Neutrophil (primary cell): ENCODE measurements at regions not wholly inside any gene's neighbourhood (a gene's known extent, or its start where the extent isn't known, plus 50 kb on each side); places are given as distances from the start of the nearest gene placed in this dataset.

Experiments
- H3K27ac ChIP-seq: fragments of 200-600 bp; sonication (generic); 2 replicates; pipeline ENCODE4 v1.5.1; 2016; ENCODE audit warnings: mild to moderate bottlenecking, moderate library complexity
- H3K27me3 ChIP-seq: fragments of 200-600 bp; sonication (generic); 2 replicates; pipeline ENCODE4 v1.6.0; 2016; ENCODE audit warnings: mild to moderate bottlenecking
- H3K36me3 ChIP-seq: fragments of 200-600 bp; sonication (generic); 2 replicates; pipeline ENCODE4 v1.5.1; 2017
- H3K4me1 ChIP-seq, 2 experiments: fragments of 200-600 bp in 1 of 2; sonication (generic) in 1 of 2; 1 replicate in 1 of 2; 2 replicates in 1 of 2; pipeline versions ENCODE4 v1.5.1 to v1.6.1; 2013 to 2016; ENCODE audit warnings: low read depth in 1 of 2, low read length in 1 of 2, mild to moderate bottlenecking in 1 of 2, moderate library complexity in 1 of 2; ENCODE audit not compliant: control insufficient read depth in 1 of 2, insufficient read depth in 1 of 2
- H3K4me3 ChIP-seq, 2 experiments: fragments of 200-600 bp in 1 of 2; sonication (generic) in 1 of 2; 1 replicate in 1 of 2; 2 replicates in 1 of 2; pipeline ENCODE4 v1.5.1; 2013 to 2016; ENCODE audit warnings: low read depth in 1 of 2, low read length in 1 of 2, mild to moderate bottlenecking in 1 of 2, moderate library complexity in 1 of 2
- H3K9me3 ChIP-seq: fragments of 200-600 bp; sonication (generic); 2 replicates; pipeline ENCODE4 v1.5.1; 2016
- CTCF ChIP-seq: fragments of 200-600 bp; sonication (generic); IDR thresholded peaks from 2 replicates; pipeline ENCODE4 v1.5.1; 2016; ENCODE audit warnings: antibody characterized with exemption

GRCh38 chr4:185870366-185870765 lies 58.4 kb upstream of the SORBS2 start:
- H3K4me3 ChIP-seq = no peak overlapping the region
- H3K27ac ChIP-seq = no peak overlapping the region
- no peaks in the 10 kb centered on the region for H3K36me3 ChIP-seq
- H3K4me1 ChIP-seq = peaks cover 0 to 3% of the 10 kb centered on the region in 2 experiments
- TF ChIP-seq CTCF = no peak
- H3K9me3 ChIP-seq = no peaks in the 10 kb centered on the region
- H3K27me3 ChIP-seq = no peaks in the 10 kb centered on the region

- TF ChIP-seq CTCF = no peak
- H3K27ac ChIP-seq = no peak overlapping the region
- no peaks in the 10 kb centered on the region for H3K27me3 ChIP-seq
Observed at GRCh38 chr4:185872747-185873380, 60.9 kb upstream of the SORBS2 start.

GRCh38 chr4:185874516-185875230 lies 62.7 kb upstream of the SORBS2 start:
- Histone ChIP-seq H3K36me3 (no peaks in the 10 kb centered on the region), H3K4me3 (no peak overlapping the region), H3K27ac (no peak overlapping the region), H3K4me1 (no peaks in the 10 kb centered on the region), H3K9me3 (no peaks in the 10 kb centered on the region), H3K27me3 (no peaks in the 10 kb centered on the region)
- TF ChIP-seq CTCF = no peak

More at GRCh38 chr4:185872747-185873380, 60.9 kb upstream of the SORBS2 start:
- Histone ChIP-seq H3K4me1 (peaks cover 0 to 3% of the 10 kb centered on the region in 2 experiments), H3K4me3 (no peak overlapping the region), H3K9me3 (no peaks in the 10 kb centered on the region), H3K36me3 (no peaks in the 10 kb centered on the region)

GRCh38 chr4:185875316-185875907 lies 63.4 kb upstream of the SORBS2 start:
- Histone ChIP-seq H3K27ac (no peak overlapping the region), H3K4me1 (no peaks in the 10 kb centered on the region), H3K4me3 (no peak overlapping the region), H3K27me3 (no peaks in the 10 kb centered on the region), H3K9me3 (no peaks in the 10 kb centered on the region), H3K36me3 (no peaks in the 10 kb centered on the region)
- TF ChIP-seq CTCF = no peak

GRCh38 chr4:185878633-185879032 lies 66.6 kb upstream of the SORBS2 start:
- H3K36me3 ChIP-seq = no peaks in the 10 kb centered on the region
- TF ChIP-seq CTCF = no peak
- no peaks in the 10 kb centered on the region for H3K27me3 ChIP-seq
- H3K4me3 ChIP-seq = no peak overlapping the region
- H3K9me3 ChIP-seq = no peaks in the 10 kb centered on the region
- no peak overlapping the region for H3K27ac ChIP-seq
- no peaks in the 10 kb centered on the region for H3K4me1 ChIP-seq
